GM21619 (cell line): ENCODE measurements at regions not wholly inside any gene's neighbourhood (a gene's known extent, or its start where the extent isn't known, plus 50 kb on each side); places are given as distances from the start of the nearest gene placed in this dataset.
"Not testable (repeated sequence)": the region's sequence is repeated elsewhere in the genome, so short reads cannot be mapped to it uniquely, and the experiment has no call there.

ENCODE experiments used
- ATAC-seq: cut with Tn5 transposase; IDR thresholded peaks from one replicate; pipeline ENCODE4 v1.9.1; 2021; ENCODE audit not compliant: unreplicated experiment

DNA sequence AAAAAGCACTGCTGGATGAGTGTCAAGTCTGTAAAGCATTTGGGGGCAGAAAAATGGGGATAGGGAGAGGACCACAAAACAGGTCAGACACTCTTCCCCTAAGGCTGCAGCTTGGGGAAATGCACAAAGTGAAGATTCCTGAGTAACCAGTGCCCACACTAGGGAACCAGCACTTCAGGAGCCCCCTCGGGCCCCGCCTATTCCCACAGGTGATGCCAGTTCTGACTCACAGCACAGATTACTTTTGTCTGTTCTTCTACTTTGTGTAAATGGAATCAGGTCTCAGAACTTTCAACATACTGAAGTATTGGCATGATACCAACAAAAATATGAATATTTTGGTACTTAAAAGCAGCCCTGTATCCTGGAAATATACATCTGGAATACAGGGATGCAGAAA is 112.5 kb downstream of the ADRA2C start:
- no peak for ATAC-seq

DNA sequence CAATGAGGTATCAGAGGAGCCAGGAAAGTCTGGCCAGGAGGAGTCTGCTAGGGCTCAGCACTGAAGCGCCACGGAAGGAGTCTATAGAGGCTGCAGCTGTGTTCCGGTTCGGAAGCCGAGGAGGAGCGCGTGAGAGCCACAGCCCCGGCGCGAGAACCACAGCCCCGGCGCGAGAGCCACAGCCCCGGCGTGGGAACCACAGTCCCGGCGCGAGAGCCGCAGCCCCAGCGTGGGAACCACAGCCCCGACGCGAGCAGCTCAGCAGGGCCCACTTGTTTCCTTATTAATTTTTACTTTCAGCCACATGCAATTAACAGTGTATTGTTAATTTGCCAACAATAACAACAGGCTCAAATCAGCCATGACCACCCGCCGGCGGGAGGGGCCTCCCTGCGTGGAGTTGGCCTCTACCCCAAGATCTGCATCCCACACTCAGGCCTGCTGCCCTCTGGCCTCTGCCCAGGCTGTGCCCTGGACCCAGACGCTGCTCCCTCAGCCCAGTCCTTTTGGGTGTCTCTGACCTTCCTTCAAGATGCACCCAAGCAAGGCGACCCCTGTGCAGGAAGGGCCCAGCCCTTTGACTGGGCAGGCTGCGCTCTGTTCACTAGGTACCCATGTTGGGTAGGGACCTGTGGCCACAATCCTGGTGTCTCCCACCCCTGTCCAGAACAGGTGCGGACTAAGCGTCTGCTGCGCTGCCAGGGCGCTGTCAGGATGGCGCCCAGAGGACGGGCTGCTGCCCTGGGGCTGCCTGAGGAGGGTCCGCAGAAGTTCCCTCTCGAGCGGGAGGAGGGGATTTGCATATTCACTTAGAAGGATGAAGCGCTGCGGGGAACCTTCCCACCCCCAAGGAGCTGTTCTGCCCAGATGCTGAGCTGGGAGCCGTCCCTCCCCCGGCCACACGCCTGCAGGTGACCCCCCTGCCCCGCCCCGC is 113.8 kb downstream of the ADRA2C start:
- ATAC-seq = no peak

DNA sequence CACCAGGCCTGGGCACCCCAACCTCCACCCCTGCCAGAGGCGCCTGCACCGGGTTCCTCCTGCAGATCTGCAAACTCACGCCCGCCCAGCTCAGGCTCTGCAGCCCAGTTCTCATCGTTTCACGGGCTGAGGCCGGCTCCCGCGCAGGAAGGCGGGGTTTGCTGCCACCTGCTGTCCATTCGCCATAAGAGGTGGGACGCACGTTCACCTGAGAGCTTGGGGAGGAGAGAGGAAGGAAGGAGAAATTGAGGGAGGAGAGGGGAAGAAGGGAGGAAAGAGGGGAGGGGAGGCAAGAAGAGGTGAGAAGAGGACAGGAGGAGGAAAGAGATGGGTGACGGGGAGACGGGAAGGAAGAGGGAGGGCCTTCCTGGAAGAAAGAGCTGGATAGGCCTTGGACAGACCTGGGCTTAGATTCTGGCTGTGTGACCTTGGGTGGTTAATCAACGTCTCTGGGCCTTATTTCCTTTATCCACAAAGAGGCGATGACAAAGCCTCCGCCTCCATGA is 114.5 kb downstream of the ADRA2C start:
- no peak for ATAC-seq

DNA sequence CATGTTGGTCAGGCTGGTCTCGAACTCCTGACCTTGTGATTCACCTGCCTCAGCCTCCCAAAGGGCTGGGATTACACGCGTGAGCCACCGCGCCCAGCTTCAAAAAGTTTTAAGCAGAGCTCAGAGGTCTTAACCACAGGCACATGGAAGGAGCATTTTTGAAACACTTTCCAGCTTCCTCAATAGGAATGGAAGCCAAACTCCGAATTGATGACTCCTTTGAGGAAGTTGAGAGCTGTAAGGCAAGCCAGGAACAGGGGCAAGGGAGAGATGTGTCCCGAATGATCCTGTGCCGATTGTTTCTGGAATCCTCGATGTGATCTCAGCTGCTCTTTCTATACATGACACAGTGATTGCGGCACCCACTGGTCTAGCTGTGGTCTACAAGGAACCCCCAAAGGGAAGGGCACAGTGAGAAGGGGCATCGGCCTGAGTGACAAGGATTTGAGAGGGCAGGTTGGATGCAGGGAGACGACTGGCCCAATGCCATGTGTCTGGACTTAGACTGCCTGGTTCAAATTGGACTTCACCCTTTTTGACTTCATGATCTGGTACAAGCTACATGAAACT is 116.2 kb downstream of the ADRA2C start:
- ATAC-seq = not testable (repeated sequence)

DNA sequence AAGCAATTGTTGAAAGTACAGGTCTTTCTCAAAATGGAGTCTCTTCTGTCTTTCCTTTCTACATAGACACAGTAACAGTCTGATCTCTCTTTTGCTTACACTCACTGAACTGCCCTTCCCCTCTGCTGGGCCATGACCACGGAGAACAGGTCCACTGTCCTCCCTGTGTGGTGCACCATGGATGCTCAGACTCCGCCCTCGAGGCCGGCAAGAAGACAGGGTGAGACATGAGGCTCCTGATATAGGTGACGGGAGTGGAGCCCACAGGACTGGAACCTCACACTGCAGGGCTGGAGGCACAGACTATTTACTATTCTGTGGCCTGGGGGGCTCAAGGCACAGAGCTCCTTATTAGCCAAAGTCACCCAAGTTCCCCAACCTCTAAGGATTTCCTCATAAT is 118.1 kb downstream of the ADRA2C start:
- ATAC-seq = not testable (repeated sequence)

DNA sequence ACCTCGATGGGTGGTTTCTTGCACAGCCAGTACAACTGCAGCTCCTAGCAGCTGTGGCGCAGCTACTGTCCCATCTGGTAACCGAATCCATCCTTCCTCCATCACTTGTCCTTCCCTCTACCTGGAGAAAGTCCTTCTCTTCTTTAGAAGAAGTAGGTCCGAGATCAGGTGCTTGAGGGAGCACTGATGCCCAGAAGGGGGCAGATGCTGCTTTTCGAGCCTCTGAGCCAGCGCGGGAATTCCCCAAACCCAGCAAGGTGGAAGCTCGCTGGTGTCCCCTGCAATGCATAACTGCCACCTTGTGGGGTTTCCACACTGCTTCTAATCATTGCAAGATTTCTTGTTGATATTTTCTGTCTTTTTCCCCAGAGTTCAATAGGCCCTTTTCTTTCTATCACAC is 127.4 kb downstream of the ADRA2C start:
- not testable (repeated sequence) for ATAC-seq

DNA sequence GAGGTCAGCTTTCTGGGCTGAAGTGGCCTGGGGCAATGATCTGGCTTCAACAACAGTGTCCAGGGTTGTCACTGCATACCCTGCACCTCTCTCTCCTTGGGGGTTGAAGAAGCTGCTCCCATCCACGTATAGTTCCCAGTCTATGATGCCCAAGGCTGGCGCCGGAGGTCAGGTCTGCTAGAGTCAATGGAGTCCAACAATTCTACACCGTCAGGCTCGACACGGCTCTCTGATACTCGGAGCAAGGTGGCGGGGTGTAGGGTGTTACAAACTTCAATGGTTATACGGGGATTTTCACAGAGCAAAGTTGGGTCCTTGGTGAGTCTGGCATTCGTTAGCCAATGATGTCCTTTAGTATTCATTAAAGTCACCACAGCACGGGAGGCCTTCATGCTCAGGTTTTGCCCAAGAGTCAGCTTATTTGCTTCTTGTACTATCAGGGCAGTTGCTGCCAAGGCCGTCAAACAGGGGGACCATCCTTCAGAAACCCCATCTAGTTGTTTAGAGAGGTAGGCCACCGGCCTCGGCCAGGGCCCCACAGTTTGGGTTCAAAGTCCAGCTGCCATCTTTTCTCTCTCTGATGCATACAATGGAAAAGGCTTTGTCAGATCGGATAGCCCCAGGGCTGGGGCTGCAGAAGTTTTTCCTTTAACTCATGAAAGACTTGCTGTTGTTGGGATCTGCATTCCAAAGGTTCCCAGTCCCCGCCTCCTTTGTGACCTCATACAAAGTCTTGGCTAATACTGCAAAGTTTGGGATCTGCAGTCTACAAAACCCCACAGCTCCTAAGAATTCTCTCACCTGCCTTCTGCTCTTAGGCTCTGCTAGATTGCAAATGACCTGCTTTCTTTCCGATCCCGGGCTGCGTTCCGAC is 128.1 kb downstream of the ADRA2C start:
- ATAC-seq = not testable (repeated sequence)

DNA sequence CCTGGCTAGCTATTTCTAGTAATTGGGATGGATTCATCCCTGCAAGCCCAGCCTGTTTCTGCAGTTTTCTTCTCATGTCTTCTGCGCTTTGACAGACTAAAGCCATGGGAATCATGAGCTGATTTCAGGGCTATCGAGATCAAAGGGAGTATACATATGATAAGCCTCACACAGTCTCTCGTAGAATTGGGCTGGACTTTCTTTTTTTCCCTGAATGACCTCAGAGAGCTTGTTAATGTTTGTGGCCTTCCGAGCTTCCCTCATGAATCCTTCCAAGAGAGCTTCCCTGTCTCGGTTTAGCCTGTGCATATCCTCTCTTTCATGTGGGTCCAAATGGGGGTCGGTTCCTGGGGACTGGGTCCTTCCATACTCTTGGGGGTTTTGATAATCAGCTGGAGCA is 130.3 kb downstream of the ADRA2C start:
- no peak for ATAC-seq

DNA sequence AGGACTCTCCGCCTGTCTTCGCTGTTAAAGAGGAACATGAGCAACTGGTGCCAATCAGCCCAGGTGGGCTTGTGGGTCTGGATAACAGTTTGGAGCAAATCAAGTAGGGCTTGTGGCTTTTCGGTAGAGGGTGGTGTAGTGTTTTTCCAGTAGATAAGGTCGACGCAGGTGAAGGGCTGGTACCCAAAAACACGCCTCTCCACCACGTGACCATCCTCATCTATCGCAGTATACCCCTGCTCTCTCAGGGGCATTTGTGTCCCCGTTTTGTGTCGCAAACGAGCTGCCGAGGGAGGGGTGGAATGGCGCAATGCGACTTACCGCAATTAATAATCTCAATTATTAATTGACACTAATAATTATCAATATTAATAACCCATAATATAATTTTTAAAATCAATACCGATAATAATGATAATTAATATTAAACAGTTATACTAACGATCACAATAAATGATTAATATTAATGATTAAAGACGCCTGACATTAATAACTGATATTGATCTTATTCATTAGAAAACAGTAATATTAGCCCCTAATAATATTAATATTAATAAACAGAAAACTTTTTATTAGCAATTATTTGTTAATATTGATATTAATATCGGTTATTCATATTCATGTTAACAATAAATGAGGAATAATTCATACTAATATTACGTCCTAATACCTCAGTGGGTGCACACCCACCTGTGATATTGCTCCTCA is 130.8 kb downstream of the ADRA2C start:
- ATAC-seq = not testable (repeated sequence)

DNA sequence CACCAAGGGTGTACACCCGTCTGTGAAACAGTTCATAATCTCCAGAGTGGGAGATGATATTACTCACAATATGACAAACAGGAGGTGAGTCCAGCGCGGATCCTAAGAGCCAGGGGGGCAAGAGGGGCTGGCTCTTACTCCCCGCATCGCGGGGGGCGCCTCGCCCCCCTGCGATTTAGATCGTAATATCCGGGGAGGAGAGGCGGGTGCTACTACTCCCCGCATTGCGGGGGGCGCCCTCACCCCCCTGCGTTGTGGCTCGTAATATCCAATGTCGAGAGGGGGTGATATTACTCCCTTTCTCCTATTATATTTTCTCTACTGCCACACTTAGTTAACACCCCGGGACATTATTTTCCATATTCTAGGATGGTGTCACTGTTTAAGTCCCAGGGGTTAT is 131.9 kb downstream of the ADRA2C start:
- ATAC-seq = no peak

DNA sequence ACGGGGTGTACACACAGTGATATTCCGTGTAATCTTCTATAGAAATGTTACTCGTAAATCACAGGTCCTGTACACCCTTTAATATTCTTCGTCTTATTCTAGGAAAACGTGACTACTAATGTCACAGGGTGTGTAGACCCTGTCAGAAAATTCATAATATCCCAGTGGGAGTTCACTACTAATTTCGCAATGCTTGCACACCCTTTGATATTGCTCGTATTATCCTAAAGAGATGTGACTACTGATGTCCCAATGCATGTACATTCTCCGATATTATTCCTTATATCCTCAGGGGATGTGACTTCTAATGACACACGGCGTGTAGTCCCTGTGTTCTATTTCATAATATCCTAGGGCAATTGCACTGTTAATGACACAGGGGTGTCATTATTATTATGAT is 132.7 kb downstream of the ADRA2C start:
- ATAC-seq = not testable (repeated sequence)

DNA sequence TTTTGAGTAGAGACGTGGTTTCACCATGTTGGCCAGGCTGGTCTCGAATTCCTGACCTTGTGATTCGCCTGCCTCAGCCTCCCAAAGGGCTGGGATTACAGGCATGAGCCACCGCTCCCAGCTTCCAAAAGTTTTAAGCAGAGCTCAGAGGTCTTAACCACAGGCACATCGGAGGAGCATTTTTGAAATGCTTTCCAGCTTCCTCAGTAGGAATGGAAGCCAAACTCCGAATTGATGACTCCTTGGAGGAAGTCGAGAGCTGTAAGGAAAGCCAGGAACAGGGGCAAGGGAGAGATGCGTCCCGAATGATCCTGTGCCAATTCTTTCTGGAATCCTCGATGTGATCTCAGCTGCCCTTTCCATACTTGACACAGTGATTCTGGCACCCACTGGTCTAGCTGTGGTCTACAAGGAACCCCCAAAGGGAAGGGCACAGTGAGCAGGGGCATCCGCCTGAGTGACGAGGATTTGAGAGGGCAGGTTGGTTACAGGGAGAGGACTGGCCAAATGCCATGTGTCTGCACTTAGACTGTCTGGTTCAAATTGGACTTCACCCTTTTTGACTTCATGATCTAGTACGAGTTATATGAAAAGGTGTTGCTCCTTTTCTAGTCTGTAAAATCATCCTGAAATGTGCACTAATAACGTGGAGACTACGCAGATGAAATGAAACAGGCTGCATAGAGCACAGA is 138.2 kb downstream of the ADRA2C start:
- not testable (repeated sequence) for ATAC-seq

DNA sequence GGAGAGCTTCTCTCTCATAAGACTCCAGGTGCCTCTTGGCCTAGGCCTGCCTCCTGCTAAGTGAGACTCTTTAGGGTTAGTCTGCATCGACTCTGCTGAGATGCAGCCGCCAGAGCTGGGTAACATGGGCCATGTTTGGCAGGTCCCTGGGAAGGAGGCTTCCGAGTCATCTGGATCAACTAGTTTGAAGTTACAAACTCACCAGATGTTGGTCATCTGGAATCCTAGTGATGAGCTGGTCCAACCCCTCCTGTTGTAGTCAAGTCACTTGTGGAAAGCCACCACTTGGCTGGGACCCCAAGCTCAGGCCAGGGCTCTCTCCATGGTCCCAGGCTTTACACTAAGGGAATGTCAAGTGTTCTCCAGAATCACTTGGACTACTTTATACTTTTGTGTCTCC is 143.4 kb downstream of the ADRA2C start:
- ATAC-seq = not testable (repeated sequence)

DNA sequence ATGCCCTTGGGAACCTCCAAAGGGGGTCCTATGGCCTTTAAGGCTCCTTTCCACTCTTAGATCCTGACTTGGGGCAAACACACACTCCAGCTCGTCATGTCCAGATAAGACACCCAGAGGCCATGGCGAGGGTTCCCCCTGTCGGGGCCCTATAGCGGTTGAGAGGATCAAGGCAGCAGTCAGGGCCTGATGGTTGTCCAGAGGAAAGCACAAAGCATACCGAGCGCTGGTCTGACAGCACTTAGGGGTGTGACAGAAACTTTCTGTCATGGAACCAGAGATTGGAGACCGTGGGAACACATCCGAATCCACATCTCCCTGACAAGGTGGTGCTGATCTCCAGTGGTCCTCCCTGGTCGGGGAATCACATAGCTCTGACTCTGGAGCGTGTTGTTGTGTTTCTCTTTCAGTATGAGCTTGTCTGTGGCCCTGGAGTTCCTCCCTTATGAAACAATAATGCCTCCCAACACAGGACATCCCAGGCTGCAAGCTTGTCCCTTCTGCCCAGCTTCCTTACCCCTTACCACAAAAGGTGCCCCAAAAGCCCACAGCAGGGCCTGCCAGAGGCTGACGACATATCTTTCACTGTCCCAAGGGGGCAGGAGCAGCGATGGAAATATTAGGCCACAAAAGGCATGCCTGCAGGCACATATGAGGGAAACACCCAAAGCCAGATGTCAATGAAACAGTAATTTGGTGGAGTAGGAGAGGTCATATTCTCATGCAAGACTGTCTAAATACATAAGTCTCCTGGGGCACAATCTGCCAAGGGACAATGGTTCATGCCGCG is 144.2 kb downstream of the ADRA2C start:
- not testable (repeated sequence) for ATAC-seq

DNA sequence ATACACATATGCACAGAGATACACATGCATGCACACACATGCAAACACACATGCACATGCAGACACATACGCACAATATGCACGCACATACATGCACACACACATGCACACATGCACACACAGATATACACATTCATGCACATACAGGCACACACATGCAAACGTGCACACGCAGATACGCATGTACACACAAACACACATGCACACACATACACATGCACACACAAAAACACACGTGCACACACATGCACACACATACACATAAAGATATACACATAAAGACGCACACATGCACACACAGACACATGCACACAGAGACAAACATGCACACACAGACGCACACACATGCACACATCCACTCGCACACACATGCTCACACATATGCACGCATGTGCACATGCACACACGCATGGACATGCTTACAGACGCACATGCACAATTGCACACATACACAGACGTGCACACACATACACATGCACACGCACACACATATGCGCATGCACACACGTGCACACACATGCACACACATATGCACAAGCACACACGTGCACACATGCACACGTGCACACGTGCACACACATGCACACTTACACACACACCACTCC is 145.2 kb downstream of the ADRA2C start:
- no peak for ATAC-seq

DNA sequence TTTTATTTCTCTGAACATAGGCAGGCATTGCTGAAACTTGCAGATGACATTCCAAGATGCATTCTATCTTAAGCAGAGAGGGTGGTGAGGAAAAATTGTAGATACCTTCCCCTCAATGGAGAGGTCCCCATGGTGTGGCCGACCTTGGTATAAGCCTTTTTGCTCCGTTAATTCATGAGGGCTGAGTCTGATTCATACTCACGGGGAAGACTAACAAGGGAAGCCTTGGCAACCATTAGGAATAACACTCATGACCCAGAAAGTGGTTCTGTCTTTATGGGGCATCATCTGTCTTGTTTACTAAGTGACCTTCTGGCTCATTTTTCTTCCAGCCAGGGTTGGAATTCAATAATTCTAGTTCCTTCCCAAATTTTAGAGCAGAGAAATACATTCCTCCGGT is 148.3 kb downstream of the ADRA2C start:
- not testable (repeated sequence) for ATAC-seq

DNA sequence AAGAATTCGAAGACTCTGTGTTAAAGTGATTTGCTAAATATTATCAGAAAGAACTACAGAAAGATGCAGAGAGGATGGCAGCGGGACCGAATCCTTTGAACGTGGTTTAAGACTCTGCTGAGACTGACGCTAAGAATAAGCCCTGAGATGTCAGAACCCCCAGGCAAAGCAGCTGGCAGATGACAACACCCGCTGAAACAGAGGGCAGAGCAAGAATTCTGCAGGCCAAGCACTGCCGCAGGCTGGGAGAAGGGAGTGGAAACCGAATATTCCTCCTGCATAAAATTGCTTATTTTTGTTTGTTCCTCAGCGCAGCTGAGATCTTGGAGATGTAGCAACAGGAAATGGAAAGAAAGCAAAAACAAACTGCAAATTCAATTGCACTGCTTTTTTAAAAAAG is 153.3 kb downstream of the ADRA2C start:
- ATAC-seq = not testable (repeated sequence)

DNA sequence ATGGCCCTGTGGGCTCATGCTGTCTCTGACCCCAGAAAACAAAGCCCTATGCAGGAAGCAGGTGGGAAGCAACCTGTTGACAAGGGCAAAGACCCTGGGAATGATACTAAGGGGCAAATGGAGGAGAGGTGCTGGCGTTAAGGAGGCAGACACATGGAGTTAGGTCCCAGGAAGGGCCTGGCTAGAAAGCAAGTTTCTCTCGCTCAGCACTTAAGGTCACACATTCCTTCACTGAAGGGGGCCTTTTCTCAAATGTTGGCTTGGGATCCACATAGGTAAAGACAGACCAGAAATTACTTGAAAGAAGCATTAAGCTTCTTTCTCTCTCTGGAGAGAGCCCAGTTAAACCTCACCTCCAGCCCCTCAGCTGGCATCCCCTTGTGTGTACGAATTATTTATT is 155.7 kb downstream of the ADRA2C start:
- not testable (repeated sequence) for ATAC-seq

DNA sequence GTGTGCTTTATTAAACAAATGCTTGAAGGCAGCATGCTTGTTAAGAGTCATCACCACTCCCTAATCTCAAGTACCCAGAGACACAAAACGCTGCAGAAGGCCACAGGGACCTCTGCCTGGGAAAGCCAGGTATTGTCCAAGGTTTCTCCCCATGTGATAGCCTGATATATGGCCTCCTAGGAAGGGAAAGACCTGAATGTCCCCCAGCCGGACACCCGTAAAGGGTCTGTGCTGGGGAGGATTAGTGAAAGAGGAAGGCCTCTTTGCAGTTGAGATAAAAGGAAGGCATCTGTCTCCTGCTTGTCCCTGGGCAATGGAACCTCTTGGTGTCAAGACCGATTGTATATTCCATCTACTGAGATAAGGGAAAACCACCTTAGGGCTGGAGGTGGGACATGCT is 159.7 kb downstream of the ADRA2C start:
- not testable (repeated sequence) for ATAC-seq
